ENCODE measurements at regions not wholly inside any gene's neighbourhood (a gene's known extent, or its start where the extent isn't known, plus 50 kb on each side); places are given as distances from the start of the nearest gene placed in this dataset.
A peak's percentile ranks its signal among the peaks of the same experiment; 100 is the strongest.

GRCh38 chr3:192031941-192032340, 571.0 kb downstream of the PYDC2 start:
- no peak for TF ChIP-seq CTCF (IDR thresholded peaks at IDR 0.05; ENCODE audit: insufficient read depth, missing control alignments)
- DNase-seq (ENCODE audit: insufficient read length, low spot score) (no peak), FAIRE-seq (no peak)

DNA sequence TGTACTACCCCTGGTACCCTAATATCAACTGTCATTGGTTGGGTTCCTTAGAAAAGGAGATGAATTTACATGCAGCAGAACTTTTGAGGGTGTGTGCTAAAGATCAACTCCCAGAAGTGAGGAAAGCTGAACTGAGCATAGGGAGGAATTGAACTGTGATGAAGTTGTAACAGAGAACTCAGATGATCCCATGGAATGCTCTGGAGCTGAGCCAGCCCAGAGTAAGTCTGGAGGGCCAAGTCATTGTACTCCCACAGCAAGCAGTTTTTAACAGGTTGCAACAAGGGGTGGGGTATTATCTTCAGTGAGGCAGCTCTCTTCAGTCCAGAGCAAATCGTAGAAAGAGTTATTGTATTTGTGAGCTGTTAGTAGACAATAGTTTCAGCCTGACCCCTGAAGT, 572.3 kb downstream of the PYDC2 start:
- no peak for FAIRE-seq
- DNase-seq (ENCODE audit: insufficient read length, low spot score): no peak
- TF ChIP-seq CTCF (IDR thresholded peaks at IDR 0.05; ENCODE audit: insufficient read depth, missing control alignments): no peak

DNA sequence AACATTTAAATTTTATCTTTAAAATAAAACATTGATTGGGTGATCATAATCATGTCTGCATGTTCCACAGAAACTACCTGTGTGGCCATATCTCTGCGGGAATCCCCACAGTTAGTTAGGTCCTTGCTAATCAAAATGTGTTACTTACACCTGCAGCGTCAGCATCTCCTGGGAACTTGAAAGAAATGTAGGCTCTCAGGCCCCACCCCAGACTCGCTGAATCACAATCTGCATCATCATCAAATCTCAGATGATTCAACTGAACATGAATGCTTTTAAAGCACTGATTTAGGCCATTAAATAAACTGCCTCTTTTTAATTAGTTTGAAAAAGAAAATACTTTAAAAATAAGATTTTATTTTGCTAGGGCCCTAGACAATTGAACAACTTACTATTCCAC, 577.8 kb downstream of the PYDC2 start:
- TF ChIP-seq CTCF (IDR thresholded peaks at IDR 0.05; ENCODE audit: insufficient read depth, missing control alignments): no peak
- FAIRE-seq (no peak), DNase-seq (ENCODE audit: insufficient read length, low spot score) (no peak)

- DNase-seq (ENCODE audit: insufficient read length, low spot score) (no peak), FAIRE-seq (peak; percentile 25)
- TF ChIP-seq CTCF (IDR thresholded peaks at IDR 0.05; ENCODE audit: insufficient read depth, missing control alignments): no peak
Measured at GRCh38 chr3:192039593-192039992, 578.6 kb downstream of the PYDC2 start.

DNA sequence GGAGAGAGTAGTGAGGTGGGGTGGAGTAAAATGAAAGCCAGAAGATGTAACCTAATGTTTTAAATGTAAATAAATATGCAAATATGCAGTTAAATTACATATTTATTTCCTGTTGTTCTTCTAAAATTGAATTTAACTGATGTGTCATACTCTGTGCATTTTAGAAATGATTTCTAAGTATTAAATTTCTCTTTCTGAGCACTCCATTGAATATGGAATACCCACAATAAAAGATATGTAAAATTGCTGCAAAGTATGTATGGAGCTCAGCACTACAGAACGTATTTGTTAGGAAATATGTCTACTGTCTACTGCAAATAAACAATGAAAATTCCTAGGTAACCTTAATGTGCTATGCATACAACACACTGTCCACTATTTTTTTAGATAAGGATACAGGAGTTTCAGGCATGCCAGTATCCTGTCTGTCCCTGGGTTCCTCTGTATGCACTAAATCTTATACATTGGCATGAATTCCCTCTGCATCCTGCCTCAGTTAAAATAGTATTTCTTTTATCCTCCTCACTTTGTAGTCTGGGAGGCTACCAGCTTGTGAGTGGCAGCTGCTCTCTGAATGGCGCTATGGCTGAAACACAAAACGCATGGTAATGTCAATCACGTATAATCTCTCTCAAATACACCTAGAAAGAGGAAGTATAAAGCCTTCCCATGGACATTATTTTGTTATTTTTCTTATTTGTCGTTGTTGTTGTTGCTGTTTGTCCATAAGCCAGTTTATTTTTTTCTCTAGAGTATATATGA, 579.5 kb downstream of the PYDC2 start:
- no peak for DNase-seq (ENCODE audit: insufficient read length, low spot score)
- no peak for FAIRE-seq
- no peak for TF ChIP-seq CTCF (IDR thresholded peaks at IDR 0.05; ENCODE audit: insufficient read depth, missing control alignments)

DNA sequence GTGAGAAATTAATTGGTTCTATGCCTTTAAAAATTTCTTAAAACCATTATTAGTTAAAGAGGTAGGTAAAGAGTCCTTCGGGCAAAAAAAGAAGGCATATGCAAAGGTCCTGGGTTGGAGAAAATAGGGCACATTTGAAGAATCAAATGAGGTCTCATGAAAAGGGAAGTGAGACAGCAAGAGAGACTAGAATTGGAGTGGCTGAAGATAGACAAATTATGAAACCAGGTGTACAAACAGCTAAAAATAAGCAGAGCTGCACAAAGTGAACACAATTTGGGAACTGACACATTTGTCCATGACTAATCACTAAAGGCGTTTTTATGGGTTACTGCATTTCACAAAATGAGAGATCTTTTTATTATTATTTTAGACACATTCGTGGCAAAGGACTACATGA, 581.2 kb downstream of the PYDC2 start:
- FAIRE-seq (no peak), DNase-seq (ENCODE audit: insufficient read length, low spot score) (no peak)
- TF ChIP-seq CTCF (IDR thresholded peaks at IDR 0.05; ENCODE audit: insufficient read depth, missing control alignments): no peak

GRCh38 chr3:192054881-192055280, 593.9 kb downstream of the PYDC2 start:
- DNase-seq (ENCODE audit: insufficient read length, low spot score): no peak
- FAIRE-seq: no peak
- no peak for TF ChIP-seq CTCF (IDR thresholded peaks at IDR 0.05; ENCODE audit: insufficient read depth, missing control alignments)

Data from D721Med (cell line).